PC-3 (cell line): ENCODE measurements at regions not wholly inside any gene's neighbourhood (a gene's known extent, or its start where the extent isn't known, plus 50 kb on each side); places are given as distances from the start of the nearest gene placed in this dataset.

ENCODE experiments used
- EZH2 ChIP-seq: fragments of 300-600 bp; sonication (generic); IDR thresholded peaks from one replicate; pipeline ENCODE4 v1.6.1; 2017; ENCODE audit warnings: antibody characterized with exemption, mild to moderate bottlenecking, low read length; ENCODE audit not compliant: unreplicated experiment
- TF ChIP-seq, protein P1 (sequence below): fragments of 300-600 bp; sonication (generic); conservative IDR thresholded peaks from 2 replicates; pipeline ENCODE4 v1.5.1; 2017; ENCODE audit warnings: antibody characterized with exemption, low read depth, mild to moderate bottlenecking, low read length

DNA sequence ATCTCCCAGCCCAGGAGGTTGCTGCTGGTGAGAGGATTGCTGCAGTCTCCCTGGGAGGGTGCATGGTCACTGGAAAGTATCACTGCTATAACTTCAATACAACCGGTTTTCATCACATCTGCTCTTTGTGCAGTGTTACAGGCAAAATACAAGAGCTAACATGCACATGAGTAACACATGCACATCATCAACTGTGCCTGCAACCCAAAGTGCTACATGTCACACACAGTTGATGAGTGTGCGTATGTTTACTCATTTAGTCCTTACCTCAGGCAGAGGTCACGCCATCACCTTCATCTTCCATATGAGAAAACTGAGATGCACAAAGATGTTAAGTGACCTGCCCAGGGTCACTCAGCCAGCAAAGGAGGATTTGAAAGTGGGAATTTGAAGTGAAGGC is 277.7 kb downstream of the FAM72C start:
- TF ChIP-seq, protein P1, sequence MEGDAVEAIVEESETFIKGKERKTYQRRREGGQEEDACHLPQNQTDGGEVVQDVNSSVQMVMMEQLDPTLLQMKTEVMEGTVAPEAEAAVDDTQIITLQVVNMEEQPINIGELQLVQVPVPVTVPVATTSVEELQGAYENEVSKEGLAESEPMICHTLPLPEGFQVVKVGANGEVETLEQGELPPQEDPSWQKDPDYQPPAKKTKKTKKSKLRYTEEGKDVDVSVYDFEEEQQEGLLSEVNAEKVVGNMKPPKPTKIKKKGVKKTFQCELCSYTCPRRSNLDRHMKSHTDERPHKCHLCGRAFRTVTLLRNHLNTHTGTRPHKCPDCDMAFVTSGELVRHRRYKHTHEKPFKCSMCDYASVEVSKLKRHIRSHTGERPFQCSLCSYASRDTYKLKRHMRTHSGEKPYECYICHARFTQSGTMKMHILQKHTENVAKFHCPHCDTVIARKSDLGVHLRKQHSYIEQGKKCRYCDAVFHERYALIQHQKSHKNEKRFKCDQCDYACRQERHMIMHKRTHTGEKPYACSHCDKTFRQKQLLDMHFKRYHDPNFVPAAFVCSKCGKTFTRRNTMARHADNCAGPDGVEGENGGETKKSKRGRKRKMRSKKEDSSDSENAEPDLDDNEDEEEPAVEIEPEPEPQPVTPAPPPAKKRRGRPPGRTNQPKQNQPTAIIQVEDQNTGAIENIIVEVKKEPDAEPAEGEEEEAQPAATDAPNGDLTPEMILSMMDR: no peak
- TF ChIP-seq EZH2: no peak
